Neutrophil (primary cell): ENCODE measurements at regions not wholly inside any gene's neighbourhood (a gene's known extent, or its start where the extent isn't known, plus 50 kb on each side); places are given as distances from the start of the nearest gene placed in this dataset.
"Not testable (repeated sequence)": the region's sequence is repeated elsewhere in the genome, so short reads cannot be mapped to it uniquely, and the experiment has no call there.

Experiments used
- H3K27ac ChIP-seq: fragments of 200-600 bp; sonication (generic); 2 replicates; pipeline ENCODE4 v1.5.1; 2016; ENCODE audit warnings: mild to moderate bottlenecking, moderate library complexity
- H3K27me3 ChIP-seq: fragments of 200-600 bp; sonication (generic); 2 replicates; pipeline ENCODE4 v1.6.0; 2016; ENCODE audit warnings: mild to moderate bottlenecking
- H3K36me3 ChIP-seq: fragments of 200-600 bp; sonication (generic); 2 replicates; pipeline ENCODE4 v1.5.1; 2017
- H3K4me1 ChIP-seq, 2 experiments: fragments of 200-600 bp in 1 of 2; sonication (generic) in 1 of 2; 1 replicate in 1 of 2; 2 replicates in 1 of 2; pipeline versions ENCODE4 v1.5.1 to v1.6.1; 2013 to 2016; ENCODE audit warnings: low read depth in 1 of 2, low read length in 1 of 2, mild to moderate bottlenecking in 1 of 2, moderate library complexity in 1 of 2; ENCODE audit not compliant: control insufficient read depth in 1 of 2, insufficient read depth in 1 of 2
- H3K4me3 ChIP-seq, 2 experiments: fragments of 200-600 bp in 1 of 2; sonication (generic) in 1 of 2; 1 replicate in 1 of 2; 2 replicates in 1 of 2; pipeline ENCODE4 v1.5.1; 2013 to 2016; ENCODE audit warnings: low read depth in 1 of 2, low read length in 1 of 2, mild to moderate bottlenecking in 1 of 2, moderate library complexity in 1 of 2
- H3K9me3 ChIP-seq: fragments of 200-600 bp; sonication (generic); 2 replicates; pipeline ENCODE4 v1.5.1; 2016
- CTCF ChIP-seq: fragments of 200-600 bp; sonication (generic); IDR thresholded peaks from 2 replicates; pipeline ENCODE4 v1.5.1; 2016; ENCODE audit warnings: antibody characterized with exemption

GRCh38 chrX:39431893-39432292 is 630.6 kb downstream of the MID1IP1 start:
- no peaks in the 10 kb centered on the region for H3K9me3 ChIP-seq
- no peak overlapping the region for H3K27ac ChIP-seq
- no peak overlapping the region for H3K4me3 ChIP-seq
- H3K4me1 ChIP-seq: no peaks in the 10 kb centered on the region
- no peaks in the 10 kb centered on the region for H3K27me3 ChIP-seq
- no peaks in the 10 kb centered on the region for H3K36me3 ChIP-seq
- TF ChIP-seq CTCF: no peak

- not testable (repeated sequence) for H3K9me3 ChIP-seq, H3K27me3 ChIP-seq, H3K36me3 ChIP-seq, H3K4me1 ChIP-seq, H3K27ac ChIP-seq, H3K4me3 ChIP-seq
These were observed 633.4 kb downstream of the MID1IP1 start for GRCh38 chrX:39434671-39435070.

- H3K27me3 ChIP-seq, H3K27ac ChIP-seq, H3K36me3 ChIP-seq, H3K4me3 ChIP-seq, H3K9me3 ChIP-seq, H3K4me1 ChIP-seq: not testable (repeated sequence)
These were observed 635.3 kb downstream of the MID1IP1 start for GRCh38 chrX:39436538-39436937.

- Histone ChIP-seq H3K4me1 (no peaks in the 10 kb centered on the region), H3K27me3 (no peaks in the 10 kb centered on the region), H3K9me3 (no peaks in the 10 kb centered on the region), H3K36me3 (no peaks in the 10 kb centered on the region), H3K27ac (no peak overlapping the region), H3K4me3 (no peak overlapping the region)
- TF ChIP-seq CTCF: no peak
These were observed 636.6 kb downstream of the MID1IP1 start for GRCh38 chrX:39437670-39438441.

- Histone ChIP-seq H3K27ac (no peak overlapping the region), H3K4me3 (no peak overlapping the region), H3K27me3 (no peaks in the 10 kb centered on the region), H3K4me1 (no peaks in the 10 kb centered on the region), H3K9me3 (no peaks in the 10 kb centered on the region), H3K36me3 (no peaks in the 10 kb centered on the region)
- no peak for TF ChIP-seq CTCF
These were observed 637.6 kb downstream of the MID1IP1 start for GRCh38 chrX:39438603-39439602.

GRCh38 chrX:39439906-39440798 is 638.9 kb downstream of the MID1IP1 start:
- Histone ChIP-seq H3K27ac (no peak overlapping the region), H3K27me3 (no peaks in the 10 kb centered on the region), H3K4me1 (no peaks in the 10 kb centered on the region), H3K9me3 (no peaks in the 10 kb centered on the region), H3K36me3 (no peaks in the 10 kb centered on the region), H3K4me3 (no peak overlapping the region)
- no peak for TF ChIP-seq CTCF
